ENCODE measurements at regions not wholly inside any gene's neighbourhood (a gene's known extent, or its start where the extent isn't known, plus 50 kb on each side); places are given as distances from the start of the nearest gene placed in this dataset.

GRCh38 chr2:67516899-67517530 is 119.9 kb downstream of the ETAA1 start:
- DNase-seq = no peak

- no peak for DNase-seq
Observed at GRCh38 chr2:67522148-67522547, 125.0 kb downstream of the ETAA1 start.

- no peak for DNase-seq
Observed at GRCh38 chr2:67524213-67524612, 127.1 kb downstream of the ETAA1 start.

GRCh38 chr2:67524777-67525176 is 127.6 kb downstream of the ETAA1 start:
- DNase-seq = no peak

- no peak for DNase-seq
Observed at GRCh38 chr2:67526283-67526682, 129.2 kb downstream of the ETAA1 start.

- DNase-seq = no peak
Observed at GRCh38 chr2:67528320-67528719, 131.2 kb downstream of the ETAA1 start.

- no peak for DNase-seq
Observed at GRCh38 chr2:67532387-67532786, 135.3 kb downstream of the ETAA1 start.

- DNase-seq = no peak
Observed at GRCh38 chr2:67534745-67535144, 137.6 kb downstream of the ETAA1 start.

- DNase-seq = no peak
Observed at GRCh38 chr2:67540962-67541361, 143.8 kb downstream of the ETAA1 start.

GRCh38 chr2:67544286-67544685 is 147.2 kb downstream of the ETAA1 start:
- no peak for DNase-seq

GRCh38 chr2:67548317-67549201 is 151.4 kb downstream of the ETAA1 start:
- no peak for DNase-seq

GRCh38 chr2:67559156-67559555 is 162.0 kb downstream of the ETAA1 start:
- DNase-seq = no peak

- DNase-seq = no peak
Observed at GRCh38 chr2:67560771-67561456, 163.8 kb downstream of the ETAA1 start.

GRCh38 chr2:67561457-67561965 is 164.4 kb downstream of the ETAA1 start:
- DNase-seq = no peak

GRCh38 chr2:67564076-67564475 is 166.9 kb downstream of the ETAA1 start:
- DNase-seq = no peak

- no peak for DNase-seq
Observed at GRCh38 chr2:67564626-67565025, 167.5 kb downstream of the ETAA1 start.

- DNase-seq = no peak
Observed at GRCh38 chr2:67565262-67565661, 168.1 kb downstream of the ETAA1 start.

GRCh38 chr2:67565761-67566160 is 168.6 kb downstream of the ETAA1 start:
- DNase-seq = no peak

- no peak for DNase-seq
Observed at GRCh38 chr2:67566285-67566684, 169.2 kb downstream of the ETAA1 start.

- no peak for DNase-seq
Observed at GRCh38 chr2:67566958-67567635, 170.0 kb downstream of the ETAA1 start.

GRCh38 chr2:67567886-67568285 is 170.8 kb downstream of the ETAA1 start:
- no peak for DNase-seq

- DNase-seq = no peak
Observed at GRCh38 chr2:67570611-67571010, 173.5 kb downstream of the ETAA1 start.
